ENCODE measurements at regions not wholly inside any gene's neighbourhood (a gene's known extent, or its start where the extent isn't known, plus 50 kb on each side); places are given as distances from the start of the nearest gene placed in this dataset.
A peak's percentile ranks its signal among the peaks of the same experiment; 100 is the strongest.
"Not testable (repeated sequence)": the region's sequence is repeated elsewhere in the genome, so short reads cannot be mapped to it uniquely, and the experiment has no call there.

DNA sequence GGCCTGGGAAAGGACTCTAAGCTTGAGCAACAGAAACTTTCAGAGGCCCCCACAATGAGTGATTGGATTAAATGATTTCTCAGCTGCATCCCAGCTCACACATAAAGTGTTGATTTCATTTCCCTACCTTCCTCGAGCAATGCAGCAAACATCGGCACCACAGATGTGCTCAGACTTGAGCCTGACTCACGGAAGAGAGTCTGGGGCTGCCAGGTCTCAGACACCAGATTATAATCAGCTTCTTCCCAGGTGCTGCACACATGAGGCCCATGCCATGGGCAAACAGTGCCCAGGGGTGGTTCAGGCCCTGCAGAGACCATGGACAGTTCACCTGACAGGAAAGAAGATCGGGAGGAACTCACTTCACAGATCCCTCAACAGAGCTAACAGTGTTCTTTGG, 226.6 kb upstream of the TENM4 start:
- no peak for DNase-seq

DNA sequence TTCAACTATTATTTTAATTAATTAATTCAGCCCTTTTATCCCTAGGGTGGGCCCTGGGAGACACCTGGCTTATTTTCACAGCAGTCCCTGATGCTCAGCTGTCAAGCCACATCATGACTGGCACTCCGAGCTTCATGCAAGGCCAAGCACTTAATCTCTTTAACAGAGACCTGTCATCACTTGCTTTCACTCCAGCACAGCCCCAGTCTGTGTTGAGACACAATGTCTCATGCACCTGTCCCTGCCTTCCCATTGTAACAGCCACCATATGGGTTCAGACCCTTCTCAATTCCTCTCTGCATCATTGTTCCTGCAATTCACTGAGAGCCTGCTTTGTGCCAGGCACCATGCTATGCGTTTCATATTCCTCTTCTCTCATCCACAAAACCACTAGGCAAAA, 222.2 kb upstream of the TENM4 start:
- DNase-seq, result peak in 1 of 2 experiments; percentile 16

GRCh38 chr11:79661373-79661772, 220.5 kb upstream of the TENM4 start:
- no peak for DNase-seq

DNA sequence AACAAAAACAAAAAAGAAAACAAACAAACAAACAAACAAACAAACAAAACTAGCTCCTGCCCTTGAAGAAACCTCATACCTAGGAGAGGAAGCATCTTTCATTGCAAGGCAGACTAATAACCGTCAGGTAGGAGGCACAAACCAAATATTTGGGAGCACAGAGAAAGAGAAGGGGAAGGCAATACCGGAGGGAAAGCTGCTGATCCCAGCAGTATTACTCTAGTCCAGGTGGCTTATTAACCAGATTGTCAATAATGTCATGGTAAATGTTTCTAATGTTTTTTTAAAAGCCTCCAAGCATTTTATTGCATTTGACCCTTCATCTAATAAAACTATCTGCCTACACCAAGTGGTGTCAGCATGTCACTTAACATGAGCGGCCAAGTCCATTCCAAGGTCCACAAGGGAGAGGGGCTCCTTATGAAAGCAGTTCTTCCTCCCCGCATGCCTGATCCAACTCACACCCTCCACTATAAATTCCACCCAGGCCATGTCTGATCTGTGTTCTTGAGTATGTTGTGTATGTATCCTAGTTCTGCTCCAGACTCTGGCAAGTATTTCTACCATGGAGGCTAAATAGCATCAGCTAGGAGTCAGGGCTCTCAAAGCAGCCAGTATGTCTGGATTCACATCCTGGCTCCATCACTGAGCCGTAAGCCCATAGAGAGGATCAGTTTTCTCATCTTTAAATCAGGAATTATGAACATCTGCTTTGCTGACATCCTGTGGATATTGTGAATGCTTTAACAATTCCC, 208.1 kb upstream of the TENM4 start:
- DNase-seq, result no peak

DNA sequence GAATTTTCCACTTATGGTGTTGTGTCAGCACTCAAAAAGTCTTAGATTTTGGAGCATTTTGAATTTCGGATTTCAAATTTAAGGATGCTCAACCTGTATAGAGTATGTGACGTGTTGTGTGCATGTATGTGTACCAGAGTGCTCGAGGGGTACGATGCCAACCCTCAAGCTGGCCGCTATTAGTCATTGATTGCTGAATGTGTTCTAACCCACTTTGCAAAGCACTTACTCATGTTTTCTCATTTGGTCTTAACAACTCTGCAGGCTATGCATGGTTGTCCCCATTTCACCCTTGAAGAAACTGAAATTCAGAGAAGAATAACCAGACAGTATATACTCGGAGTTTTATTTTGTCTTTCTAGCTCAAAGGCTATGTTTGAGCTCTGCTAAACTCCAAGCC, 196.4 kb upstream of the TENM4 start:
- DNase-seq, result no peak

DNA sequence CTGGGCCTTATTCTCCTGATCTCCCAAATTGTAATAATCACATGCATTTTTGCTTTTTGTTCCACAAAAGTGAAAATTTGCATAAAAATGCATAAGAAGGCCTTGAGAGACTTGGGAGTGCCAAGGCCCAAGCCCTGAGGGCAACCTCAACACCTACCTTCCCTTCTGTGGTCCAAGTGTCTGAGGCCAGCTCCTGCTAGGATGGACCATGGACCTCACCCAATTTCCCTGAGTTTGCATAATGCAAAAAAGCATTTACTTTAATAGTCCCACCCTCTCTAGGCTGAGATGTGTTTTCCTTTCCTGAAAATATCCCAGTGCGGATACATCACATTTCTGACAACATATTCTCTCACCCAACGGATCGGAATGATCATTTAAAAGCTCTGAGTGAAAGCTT, 194.1 kb upstream of the TENM4 start:
- no peak for DNase-seq

GRCh38 chr11:79627281-79627680, 186.5 kb upstream of the TENM4 start:
- no peak for DNase-seq

DNA sequence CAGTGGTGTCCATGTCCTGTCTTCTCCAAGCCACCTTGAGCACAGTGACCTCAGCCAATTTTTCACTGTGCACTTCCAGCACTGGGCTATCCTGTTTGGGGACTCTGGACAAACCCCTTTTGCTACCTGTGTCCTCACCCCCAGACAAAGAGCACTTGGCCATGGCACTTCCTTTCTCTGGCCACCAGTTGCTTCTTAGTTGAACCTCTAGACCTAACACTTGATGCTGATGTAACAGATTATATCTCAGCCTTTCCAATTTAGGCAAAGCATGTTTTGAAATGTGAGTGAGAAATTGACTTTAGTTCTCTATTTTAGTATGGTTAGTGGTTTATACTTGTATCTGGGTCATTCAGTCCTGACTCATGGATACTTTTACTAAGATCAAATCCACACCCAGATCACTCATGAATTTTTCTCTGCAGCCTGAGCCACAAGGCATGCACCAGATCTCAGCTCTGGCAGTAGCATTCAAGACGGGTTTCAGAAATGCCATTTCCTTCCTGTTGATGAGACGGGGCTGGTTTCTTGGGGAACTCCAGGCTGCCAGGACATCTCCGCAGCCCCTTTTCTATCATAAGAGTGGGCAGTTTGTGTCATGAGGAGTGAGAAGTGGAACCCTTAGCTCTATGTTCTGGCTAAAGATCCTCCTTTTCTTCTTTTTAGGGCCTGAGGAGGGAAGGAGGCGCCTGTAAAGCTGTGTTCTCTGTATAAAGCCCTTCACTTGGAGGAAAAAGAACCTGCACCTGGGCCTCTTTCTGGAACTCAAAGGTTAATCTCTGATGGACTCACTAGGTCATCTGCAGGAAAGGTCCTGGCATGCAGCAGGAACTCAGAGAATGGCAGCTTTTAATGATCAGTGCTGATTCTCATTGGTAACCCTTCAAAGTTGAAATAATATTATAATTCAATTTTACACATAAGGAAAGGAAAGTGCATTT, 185.6 kb upstream of the TENM4 start:
- DNase-seq, result no peak

- DNase-seq, result no peak
Observed at GRCh38 chr11:79623375-79623774, 182.5 kb upstream of the TENM4 start.

DNA sequence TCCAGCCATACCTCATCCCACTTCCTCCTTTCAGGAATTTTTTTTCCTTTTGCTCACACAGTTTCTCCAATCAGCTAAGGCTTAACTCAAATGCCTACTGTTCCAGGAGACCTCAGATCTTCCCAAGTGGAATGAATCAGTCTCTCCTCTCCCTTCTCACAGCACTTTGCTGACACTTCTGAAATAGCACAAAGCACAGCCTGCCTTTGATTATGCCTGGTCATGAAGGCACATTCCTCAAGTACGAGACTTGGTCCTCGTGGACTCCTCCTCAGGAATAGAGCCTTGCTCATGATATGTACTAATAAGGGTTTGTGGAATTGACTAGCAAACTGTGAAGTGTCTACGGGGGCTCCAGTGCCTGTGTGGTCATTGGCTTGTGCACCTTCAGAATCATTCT, 176.7 kb upstream of the TENM4 start:
- no peak for DNase-seq

GRCh38 chr11:79616392-79616851, 175.6 kb upstream of the TENM4 start:
- DNase-seq, result no peak

- no peak for DNase-seq
Observed at GRCh38 chr11:79615425-79615824, 174.6 kb upstream of the TENM4 start.

- DNase-seq, result no peak
Observed at GRCh38 chr11:79610678-79611077, 169.8 kb upstream of the TENM4 start.

- no peak for DNase-seq
Observed at GRCh38 chr11:79610139-79610538, 169.3 kb upstream of the TENM4 start.

DNA sequence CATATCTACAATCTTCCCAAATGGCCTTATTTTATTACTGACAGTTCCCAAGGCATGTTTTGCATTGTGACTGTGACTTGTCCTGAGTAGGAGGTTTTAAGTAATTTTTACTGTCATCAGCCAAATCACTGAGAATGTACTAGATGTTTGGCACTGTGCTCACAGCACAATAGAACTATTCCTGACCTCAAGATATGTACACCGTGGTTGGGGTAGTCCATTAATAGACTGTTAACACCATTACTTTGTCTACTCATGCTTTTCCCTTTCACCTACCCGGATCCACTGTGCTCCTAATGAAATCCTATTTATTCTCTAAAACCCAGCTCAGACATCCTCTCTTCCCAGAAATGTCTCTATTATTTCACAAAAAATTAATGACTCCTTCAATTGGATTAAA, 168.7 kb upstream of the TENM4 start:
- DNase-seq, result no peak

GRCh38 chr11:79606461-79606860, 165.6 kb upstream of the TENM4 start:
- not testable (repeated sequence) for DNase-seq

DNA sequence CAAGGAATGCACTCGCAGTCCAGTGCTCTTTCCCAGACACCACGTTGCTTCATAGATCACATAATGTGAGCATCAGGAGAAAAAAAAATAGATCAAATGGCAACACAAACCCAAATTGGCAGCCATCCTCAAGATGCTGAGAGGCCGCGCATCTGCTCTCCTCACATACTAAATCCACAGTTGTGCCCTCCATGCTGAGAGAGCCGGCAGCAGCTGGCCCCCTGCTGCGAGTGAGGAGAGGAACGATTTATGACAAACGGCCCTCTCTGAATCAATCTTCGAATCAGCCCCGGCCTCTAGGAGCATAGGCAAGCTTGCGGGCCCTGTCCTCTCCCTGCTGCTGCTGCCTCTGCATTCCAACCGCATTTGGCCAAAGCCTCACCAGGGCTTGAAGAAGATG, 159.9 kb upstream of the TENM4 start:
- DNase-seq, result peak; percentile 33 to 34

GRCh38 chr11:79594834-79595233, 154.0 kb upstream of the TENM4 start:
- DNase-seq, result no peak

DNA sequence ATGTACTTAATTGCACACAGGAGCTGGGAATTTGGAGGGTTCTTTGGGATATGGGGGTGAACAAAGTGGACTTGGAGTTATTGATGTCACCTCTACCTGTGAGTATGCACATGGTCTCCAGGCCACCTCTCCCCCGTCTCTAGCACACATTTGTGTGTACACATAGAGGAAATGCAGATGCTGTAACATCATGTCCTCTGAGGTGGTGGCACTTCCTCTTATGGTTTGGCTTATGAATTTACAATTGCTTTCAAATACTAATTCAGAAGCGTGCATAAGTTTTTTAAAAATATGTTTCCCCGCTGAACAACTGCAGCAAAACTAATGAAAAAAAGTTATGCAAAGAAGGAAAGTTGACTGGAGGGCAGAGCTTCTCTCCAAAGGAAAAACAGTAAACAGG, 152.0 kb upstream of the TENM4 start:
- no peak for DNase-seq

DNA sequence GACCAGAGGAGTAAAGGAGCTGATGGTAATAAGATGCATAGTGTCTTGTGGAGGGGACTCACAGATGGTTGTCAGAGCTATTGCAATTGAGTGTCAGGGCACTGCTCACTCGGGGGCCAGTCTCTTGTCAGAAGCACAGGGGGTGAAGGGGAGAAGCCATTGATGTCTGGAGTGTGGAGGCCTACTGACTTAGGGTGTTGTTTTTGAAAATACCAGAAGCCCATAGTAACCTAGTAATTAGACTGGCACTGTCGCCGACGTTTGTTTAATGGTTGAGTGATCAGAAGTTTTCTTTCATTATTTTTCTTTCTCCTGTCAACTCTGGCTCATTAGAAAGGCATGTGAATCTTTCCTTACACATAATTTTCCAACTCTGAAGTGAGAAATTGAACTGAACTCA, 151.6 kb upstream of the TENM4 start:
- no peak for DNase-seq

DNA sequence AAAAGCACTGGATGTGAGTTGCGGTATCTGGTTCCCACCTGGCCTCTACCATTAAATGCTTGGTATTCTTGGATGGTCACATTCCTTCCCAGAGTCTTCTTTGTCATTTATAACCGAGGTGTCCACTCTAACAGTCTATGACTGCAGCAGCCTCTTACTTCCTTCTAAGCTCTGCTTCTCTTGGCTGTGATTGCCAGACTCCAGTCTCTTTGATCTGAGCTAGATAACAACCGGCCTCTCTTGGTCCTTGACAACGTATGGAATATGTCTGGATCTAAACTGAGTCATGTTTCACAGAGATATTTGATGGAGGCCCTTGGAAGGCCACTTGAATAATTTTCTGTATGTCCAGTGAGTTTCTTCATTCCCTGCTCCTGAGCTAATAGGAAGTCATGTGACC, 141.6 kb upstream of the TENM4 start:
- DNase-seq, result no peak

- DNase-seq, result no peak
Observed at GRCh38 chr11:79579063-79579462, 138.2 kb upstream of the TENM4 start.

DNA sequence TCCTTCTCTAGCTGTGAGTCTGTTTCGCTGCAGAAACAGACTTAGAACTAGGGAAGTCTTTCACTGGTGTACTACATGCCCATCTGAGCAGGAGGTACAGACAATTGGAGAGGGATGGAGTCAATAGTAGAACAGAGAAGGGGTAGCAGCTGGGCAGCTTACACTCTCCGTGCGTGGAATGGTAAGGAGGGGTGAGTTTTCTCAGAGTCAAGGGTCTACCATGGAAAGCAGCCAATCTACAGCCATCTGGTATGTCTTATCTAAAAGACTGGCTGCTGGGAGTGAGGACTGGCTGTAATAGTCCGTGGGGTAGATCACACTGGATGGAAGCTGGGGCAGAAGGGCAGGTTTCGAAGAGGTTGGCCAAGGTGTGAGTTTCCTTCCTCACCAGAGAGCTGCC, 137.3 kb upstream of the TENM4 start:
- no peak for DNase-seq

DNA sequence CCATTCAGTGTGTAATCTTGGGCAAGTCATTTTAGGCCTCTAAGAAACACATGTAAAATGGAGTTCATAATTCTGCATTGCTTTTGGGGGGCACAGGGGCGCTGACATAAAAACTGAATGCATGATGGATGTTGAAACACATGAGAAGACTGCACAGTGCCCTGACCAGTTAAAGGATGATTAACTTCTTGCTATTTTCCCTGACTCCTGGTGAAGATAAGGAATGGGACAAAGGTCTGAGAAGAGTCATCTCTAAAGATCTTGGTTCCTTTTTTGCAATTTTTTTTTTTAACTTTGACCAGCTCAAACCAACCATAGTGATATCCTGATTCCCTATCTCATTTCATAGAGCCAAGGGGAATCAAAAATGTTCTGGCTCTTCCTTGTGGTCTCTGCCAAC, 134.9 kb upstream of the TENM4 start:
- no peak for DNase-seq
